HEK293 (cell line): ENCODE measurements at regions not wholly inside any gene's neighbourhood (a gene's known extent, or its start where the extent isn't known, plus 50 kb on each side); places are given as distances from the start of the nearest gene placed in this dataset.
"Not testable (repeated sequence)": the region's sequence is repeated elsewhere in the genome, so short reads cannot be mapped to it uniquely, and the experiment has no call there.

Source experiments
- CTCF ChIA-PET: fragments of 350-600 bp; formaldehyde crosslinking; extraction: SDS; loops from one replicate; lab custom pipeline; 2021; ENCODE audit warnings: antibody characterized with exemption; lab: Yijun Ruan, JAX
- POLR2A ChIA-PET: fragments of 300-600 bp; formaldehyde crosslinking; extraction: SDS; loops from one replicate; lab custom pipeline; 2020; ENCODE audit warnings: antibody characterized with exemption, inconsistent platforms; lab: Yijun Ruan, JAX
- H3K27ac ChIP-seq: fragments of 200-500 bp; sonication (Bioruptor generic); 2 replicates; pipeline ENCODE4 v1.5.1; 2014; ENCODE audit warnings: low read depth, low read length, control low read depth, inconsistent platforms; ENCODE audit errors: extremely low read depth
- H3K36me3 ChIP-seq, 2 experiments: fragments of 200-500 bp in 1 of 2; sonication (Bioruptor generic) in 1 of 2; 1 replicate in 1 of 2; 2 replicates in 1 of 2; pipeline ENCODE4 v1.5.1; 2014 to 2017; ENCODE audit warnings: inconsistent platforms in 2 of 2, low read length in 2 of 2; ENCODE audit not compliant: control insufficient read depth in 2 of 2, insufficient read depth in 1 of 2
- H3K4me1 ChIP-seq: fragments of 200-500 bp; sonication (Bioruptor generic); 2 replicates; pipeline ENCODE4 v1.5.1; 2014; ENCODE audit warnings: mild to moderate bottlenecking, low read length, inconsistent platforms; ENCODE audit not compliant: control insufficient read depth, insufficient read depth
- H3K4me3 ChIP-seq: 2 replicates; pipeline ENCODE4 v1.5.1; 2011; ENCODE audit warnings: low read depth, mild to moderate bottlenecking, control low read depth, low read length, moderate library complexity
- H3K9me3 ChIP-seq: fragments of 200-500 bp; sonication (Bioruptor generic); 2 replicates; pipeline ENCODE4 v1.5.1; 2014; ENCODE audit warnings: low read depth, low read length, inconsistent platforms; ENCODE audit not compliant: control insufficient read depth, insufficient read depth
- HOXC10 ChIP-seq: sonication (generic); formaldehyde crosslinking; IDR thresholded peaks from 2 replicates; pipeline ENCODE4 v1.8.1; 2023; ENCODE audit warnings: mild to moderate bottlenecking, missing genetic modification reagents
- KLF10 ChIP-seq: fragments of 450-650 bp; IDR thresholded peaks from 2 replicates; pipeline ENCODE4 v1.5.1; 2018; ENCODE audit warnings: missing biosample characterization, mild to moderate bottlenecking, missing genetic modification characterization
- SP3 ChIP-seq: fragments of 450-650 bp; formaldehyde crosslinking; IDR thresholded peaks from 2 replicates; pipeline ENCODE4 v1.5.1; 2016; ENCODE audit warnings: missing biosample characterization, missing genetic modification characterization
- ZBTB1 ChIP-seq: fragments of 450-650 bp; formaldehyde crosslinking; IDR thresholded peaks from 2 replicates; pipeline ENCODE4 v1.5.1; 2016; ENCODE audit warnings: missing biosample characterization, missing genetic modification characterization
- ZBTB20 ChIP-seq: fragments of 450-650 bp; formaldehyde crosslinking; IDR thresholded peaks from 2 replicates; pipeline ENCODE4 v1.5.1; 2016; ENCODE audit warnings: missing biosample characterization, missing genetic modification characterization
- ZFHX2 ChIP-seq: fragments of 450-650 bp; formaldehyde crosslinking; conservative IDR thresholded peaks from 2 replicates; pipeline ENCODE4 v1.5.1; 2016; ENCODE audit warnings: missing biosample characterization, missing genetic modification characterization
- ZFP41 ChIP-seq: fragments of 450-650 bp; formaldehyde crosslinking; IDR thresholded peaks from 2 replicates; pipeline ENCODE4 v1.5.1; 2016; ENCODE audit warnings: missing biosample characterization, missing genetic modification characterization, borderline replicate concordance
- ZNF146 ChIP-seq: fragments of 450-650 bp; formaldehyde crosslinking; IDR thresholded peaks from 2 replicates; pipeline ENCODE4 v1.5.1; 2016; ENCODE audit warnings: missing biosample characterization, missing genetic modification characterization
- ZNF16 ChIP-seq: fragments of 450-650 bp; formaldehyde crosslinking; IDR thresholded peaks from 2 replicates; pipeline ENCODE4 v1.5.1; 2016; ENCODE audit warnings: low read depth, missing biosample characterization, missing genetic modification characterization
- ZNF239 ChIP-seq: fragments of 450-650 bp; formaldehyde crosslinking; IDR thresholded peaks from 2 replicates; pipeline ENCODE4 v1.5.1; 2016; ENCODE audit warnings: missing biosample characterization, missing genetic modification characterization
- ZNF248 ChIP-seq: fragments of 450-650 bp; formaldehyde crosslinking; IDR thresholded peaks from 2 replicates; pipeline ENCODE4 v1.5.1; 2017; ENCODE audit warnings: missing biosample characterization, missing genetic modification characterization
- ZNF514 ChIP-seq: fragments of 450-650 bp; formaldehyde crosslinking; IDR thresholded peaks from 2 replicates; pipeline ENCODE4 v1.5.1; 2016; ENCODE audit warnings: missing biosample characterization, missing genetic modification characterization
- ZNF561 ChIP-seq: fragments of 450-650 bp; IDR thresholded peaks from 2 replicates; pipeline ENCODE4 v1.5.1; 2018; ENCODE audit warnings: missing biosample characterization, missing genetic modification characterization, borderline replicate concordance
- ZNF600 ChIP-seq: fragments of 450-650 bp; formaldehyde crosslinking; IDR thresholded peaks from 2 replicates; pipeline ENCODE4 v1.5.1; 2016; ENCODE audit warnings: missing biosample characterization, missing genetic modification characterization
- ZNF623 ChIP-seq: fragments of 450-650 bp; formaldehyde crosslinking; IDR thresholded peaks from 2 replicates; pipeline ENCODE4 v1.5.1; 2016; ENCODE audit warnings: missing biosample characterization, missing genetic modification characterization
- ZNF701 ChIP-seq: fragments of 450-650 bp; formaldehyde crosslinking; IDR thresholded peaks from 2 replicates; pipeline ENCODE4 v1.5.1; 2016; ENCODE audit warnings: missing biosample characterization, missing genetic modification characterization
- ZNF777 ChIP-seq: fragments of 450-650 bp; formaldehyde crosslinking; IDR thresholded peaks from 2 replicates; pipeline ENCODE4 v1.5.1; 2017; ENCODE audit warnings: missing biosample characterization, missing genetic modification characterization, borderline replicate concordance
- ZNF785 ChIP-seq: fragments of 450-650 bp; formaldehyde crosslinking; IDR thresholded peaks from 2 replicates; pipeline ENCODE4 v1.5.1; 2016; ENCODE audit warnings: missing biosample characterization, missing genetic modification characterization
- TF ChIP-seq, protein P1 (sequence below): fragments of 450-650 bp; formaldehyde crosslinking; IDR thresholded peaks from 2 replicates; pipeline ENCODE4 v1.5.0; 2017; ENCODE audit warnings: missing biosample characterization, missing genetic modification characterization, borderline replicate concordance
- TF ChIP-seq, protein P2 (sequence below): fragments of 450-650 bp; formaldehyde crosslinking; IDR thresholded peaks from 2 replicates; pipeline ENCODE4 v1.5.1; 2016; ENCODE audit warnings: missing biosample characterization, missing genetic modification characterization
- TF ChIP-seq, protein P3 (sequence below): fragments of 450-650 bp; formaldehyde crosslinking; IDR thresholded peaks from 2 replicates; pipeline ENCODE4 v1.5.1; 2016; ENCODE audit warnings: missing biosample characterization, missing genetic modification characterization
- TF ChIP-seq, protein P4 (sequence below): fragments of 450-650 bp; formaldehyde crosslinking; IDR thresholded peaks from 2 replicates; pipeline ENCODE4 v1.5.1; 2016; ENCODE audit warnings: missing biosample characterization, missing genetic modification characterization, low read depth

DNA sequence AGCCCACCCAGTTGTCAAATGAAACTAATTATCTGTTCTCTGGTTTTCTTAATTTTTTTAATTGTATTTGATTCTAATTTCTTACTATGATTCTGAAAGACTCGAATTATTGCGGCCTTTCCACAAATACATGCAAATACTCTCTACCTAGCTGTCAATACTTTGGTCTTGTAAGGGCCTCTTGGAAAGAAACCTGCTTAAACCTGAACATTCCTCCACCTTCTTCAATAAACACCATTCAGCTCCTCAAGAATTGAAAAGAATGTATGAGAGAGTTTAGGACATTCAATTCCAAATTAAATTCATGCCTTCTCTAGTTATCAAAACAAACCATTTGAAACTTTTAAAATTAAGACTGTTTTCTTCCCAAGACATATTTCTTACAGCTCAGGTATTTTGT is 385.9 kb upstream of the NOCT start:
- no peaks in the 10 kb centered on the region for H3K4me1 ChIP-seq
- no peak overlapping the region for H3K4me3 ChIP-seq
- ChIA-PET CTCF (no interaction called here), POLR2A (no interaction called here)
- TF ChIP-seq KLF10 (tag by site-specific recombination) (no peak), SP3 (no peak), ZFP41 (tag by site-specific recombination) (no peak), ZBTB1 (tag by site-specific recombination) (no peak), HOXC10 (CRISPR knock-in tag) (no peak), ZFHX2 (no peak), ZNF777 (tag by site-specific recombination) (no peak), ZNF248 (no peak), ZNF146 (no peak)
- TF ChIP-seq, protein P1, sequence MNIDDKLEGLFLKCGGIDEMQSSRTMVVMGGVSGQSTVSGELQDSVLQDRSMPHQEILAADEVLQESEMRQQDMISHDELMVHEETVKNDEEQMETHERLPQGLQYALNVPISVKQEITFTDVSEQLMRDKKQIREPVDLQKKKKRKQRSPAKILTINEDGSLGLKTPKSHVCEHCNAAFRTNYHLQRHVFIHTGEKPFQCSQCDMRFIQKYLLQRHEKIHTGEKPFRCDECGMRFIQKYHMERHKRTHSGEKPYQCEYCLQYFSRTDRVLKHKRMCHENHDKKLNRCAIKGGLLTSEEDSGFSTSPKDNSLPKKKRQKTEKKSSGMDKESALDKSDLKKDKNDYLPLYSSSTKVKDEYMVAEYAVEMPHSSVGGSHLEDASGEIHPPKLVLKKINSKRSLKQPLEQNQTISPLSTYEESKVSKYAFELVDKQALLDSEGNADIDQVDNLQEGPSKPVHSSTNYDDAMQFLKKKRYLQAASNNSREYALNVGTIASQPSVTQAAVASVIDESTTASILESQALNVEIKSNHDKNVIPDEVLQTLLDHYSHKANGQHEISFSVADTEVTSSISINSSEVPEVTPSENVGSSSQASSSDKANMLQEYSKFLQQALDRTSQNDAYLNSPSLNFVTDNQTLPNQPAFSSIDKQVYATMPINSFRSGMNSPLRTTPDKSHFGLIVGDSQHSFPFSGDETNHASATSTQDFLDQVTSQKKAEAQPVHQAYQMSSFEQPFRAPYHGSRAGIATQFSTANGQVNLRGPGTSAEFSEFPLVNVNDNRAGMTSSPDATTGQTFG (tag by site-specific recombination), result no peak
- TF ChIP-seq, protein P2, sequence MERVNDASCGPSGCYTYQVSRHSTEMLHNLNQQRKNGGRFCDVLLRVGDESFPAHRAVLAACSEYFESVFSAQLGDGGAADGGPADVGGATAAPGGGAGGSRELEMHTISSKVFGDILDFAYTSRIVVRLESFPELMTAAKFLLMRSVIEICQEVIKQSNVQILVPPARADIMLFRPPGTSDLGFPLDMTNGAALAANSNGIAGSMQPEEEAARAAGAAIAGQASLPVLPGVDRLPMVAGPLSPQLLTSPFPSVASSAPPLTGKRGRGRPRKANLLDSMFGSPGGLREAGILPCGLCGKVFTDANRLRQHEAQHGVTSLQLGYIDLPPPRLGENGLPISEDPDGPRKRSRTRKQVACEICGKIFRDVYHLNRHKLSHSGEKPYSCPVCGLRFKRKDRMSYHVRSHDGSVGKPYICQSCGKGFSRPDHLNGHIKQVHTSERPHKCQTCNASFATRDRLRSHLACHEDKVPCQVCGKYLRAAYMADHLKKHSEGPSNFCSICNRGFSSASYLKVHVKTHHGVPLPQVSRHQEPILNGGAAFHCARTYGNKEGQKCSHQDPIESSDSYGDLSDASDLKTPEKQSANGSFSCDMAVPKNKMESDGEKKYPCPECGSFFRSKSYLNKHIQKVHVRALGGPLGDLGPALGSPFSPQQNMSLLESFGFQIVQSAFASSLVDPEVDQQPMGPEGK (tag by site-specific recombination), result no peak
- TF ChIP-seq, protein P3, sequence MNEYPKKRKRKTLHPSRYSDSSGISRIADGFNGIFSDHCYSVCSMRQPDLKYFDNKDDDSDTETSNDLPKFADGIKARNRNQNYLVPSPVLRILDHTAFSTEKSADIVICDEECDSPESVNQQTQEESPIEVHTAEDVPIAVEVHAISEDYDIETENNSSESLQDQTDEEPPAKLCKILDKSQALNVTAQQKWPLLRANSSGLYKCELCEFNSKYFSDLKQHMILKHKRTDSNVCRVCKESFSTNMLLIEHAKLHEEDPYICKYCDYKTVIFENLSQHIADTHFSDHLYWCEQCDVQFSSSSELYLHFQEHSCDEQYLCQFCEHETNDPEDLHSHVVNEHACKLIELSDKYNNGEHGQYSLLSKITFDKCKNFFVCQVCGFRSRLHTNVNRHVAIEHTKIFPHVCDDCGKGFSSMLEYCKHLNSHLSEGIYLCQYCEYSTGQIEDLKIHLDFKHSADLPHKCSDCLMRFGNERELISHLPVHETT (tag by site-specific recombination), result no peak
- TF ChIP-seq, protein P4, sequence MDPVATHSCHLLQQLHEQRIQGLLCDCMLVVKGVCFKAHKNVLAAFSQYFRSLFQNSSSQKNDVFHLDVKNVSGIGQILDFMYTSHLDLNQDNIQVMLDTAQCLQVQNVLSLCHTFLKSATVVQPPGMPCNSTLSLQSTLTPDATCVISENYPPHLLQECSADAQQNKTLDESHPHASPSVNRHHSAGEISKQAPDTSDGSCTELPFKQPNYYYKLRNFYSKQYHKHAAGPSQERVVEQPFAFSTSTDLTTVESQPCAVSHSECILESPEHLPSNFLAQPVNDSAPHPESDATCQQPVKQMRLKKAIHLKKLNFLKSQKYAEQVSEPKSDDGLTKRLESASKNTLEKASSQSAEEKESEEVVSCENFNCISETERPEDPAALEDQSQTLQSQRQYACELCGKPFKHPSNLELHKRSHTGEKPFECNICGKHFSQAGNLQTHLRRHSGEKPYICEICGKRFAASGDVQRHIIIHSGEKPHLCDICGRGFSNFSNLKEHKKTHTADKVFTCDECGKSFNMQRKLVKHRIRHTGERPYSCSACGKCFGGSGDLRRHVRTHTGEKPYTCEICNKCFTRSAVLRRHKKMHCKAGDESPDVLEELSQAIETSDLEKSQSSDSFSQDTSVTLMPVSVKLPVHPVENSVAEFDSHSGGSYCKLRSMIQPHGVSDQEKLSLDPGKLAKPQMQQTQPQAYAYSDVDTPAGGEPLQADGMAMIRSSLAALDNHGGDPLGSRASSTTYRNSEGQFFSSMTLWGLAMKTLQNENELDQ (tag by site-specific recombination), result no peak
- H3K27ac ChIP-seq, result no peak overlapping the region
- no peaks in the 10 kb centered on the region for H3K36me3 ChIP-seq
- H3K9me3 ChIP-seq, result no peaks in the 10 kb centered on the region

DNA sequence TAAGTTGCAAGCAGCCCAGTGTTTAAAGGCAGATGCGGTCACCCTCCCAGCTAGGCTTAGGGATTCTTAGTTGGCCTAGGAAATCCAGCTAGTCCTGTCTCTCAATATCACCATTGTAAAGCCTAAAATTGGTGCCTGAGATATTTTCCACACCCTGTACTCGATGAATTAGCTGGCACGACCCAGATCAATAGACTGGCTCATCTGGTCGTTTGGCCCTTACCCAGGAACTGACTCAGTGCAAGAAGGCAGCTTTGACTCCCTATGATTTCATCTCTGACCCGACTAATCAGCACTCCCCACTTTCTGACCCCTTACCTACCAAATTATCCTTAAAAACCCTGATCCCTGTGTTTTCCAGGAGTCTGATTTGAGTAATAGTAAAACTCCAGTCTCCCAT is 384.9 kb upstream of the SLC7A11 start:
- no peak overlapping the region for H3K27ac ChIP-seq
- TF ChIP-seq ZNF514, result no peak
- TF ChIP-seq ZBTB20 (tag by site-specific recombination), result no peak
- no peak for TF ChIP-seq ZNF785
- no peak for TF ChIP-seq ZNF16 (tag by site-specific recombination)
- no peak for TF ChIP-seq ZNF701 (tag by site-specific recombination)
- no peak for TF ChIP-seq ZNF600
- TF ChIP-seq ZNF561 (tag by site-specific recombination), result no peak
- TF ChIP-seq ZNF623 (tag by site-specific recombination), result no peak
- no peak for TF ChIP-seq ZNF239 (tag by site-specific recombination)
- H3K9me3 ChIP-seq, result no peaks in the 10 kb centered on the region
- H3K4me3 ChIP-seq, result no peak overlapping the region
- no peaks in the 10 kb centered on the region for H3K4me1 ChIP-seq
- CTCF ChIA-PET, result no interaction called here
- POLR2A ChIA-PET, result no interaction called here
- H3K36me3 ChIP-seq, result no peaks in the 10 kb centered on the region

DNA sequence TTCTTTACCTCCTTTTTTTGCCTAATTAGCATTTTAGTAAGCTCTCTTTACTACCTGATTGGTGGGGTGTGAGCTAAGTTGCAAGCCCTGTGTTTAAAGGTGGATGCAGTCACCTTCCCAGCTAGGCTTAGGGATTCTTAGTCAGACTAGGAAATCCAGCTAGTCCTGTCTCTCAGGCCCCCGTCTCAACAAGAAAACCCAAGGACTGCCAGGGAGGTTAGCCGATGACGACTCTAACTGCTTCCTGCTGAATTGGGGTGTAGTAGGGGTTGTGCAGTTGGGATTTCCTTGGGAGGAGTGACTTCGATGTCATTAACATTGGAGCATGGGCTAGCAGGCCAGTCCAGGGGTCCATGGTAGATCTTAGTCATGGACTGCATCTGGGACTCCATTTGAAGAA is 380.2 kb upstream of the SLC7A11 start:
- CTCF ChIA-PET, H3K36me3 ChIP-seq, H3K4me3 ChIP-seq, H3K4me1 ChIP-seq, H3K27ac ChIP-seq, H3K9me3 ChIP-seq, POLR2A ChIA-PET: not testable (repeated sequence)
